ENCODE measurements at regions not wholly inside any gene's neighbourhood (a gene's known extent, or its start where the extent isn't known, plus 50 kb on each side); places are given as distances from the start of the nearest gene placed in this dataset.

DNA sequence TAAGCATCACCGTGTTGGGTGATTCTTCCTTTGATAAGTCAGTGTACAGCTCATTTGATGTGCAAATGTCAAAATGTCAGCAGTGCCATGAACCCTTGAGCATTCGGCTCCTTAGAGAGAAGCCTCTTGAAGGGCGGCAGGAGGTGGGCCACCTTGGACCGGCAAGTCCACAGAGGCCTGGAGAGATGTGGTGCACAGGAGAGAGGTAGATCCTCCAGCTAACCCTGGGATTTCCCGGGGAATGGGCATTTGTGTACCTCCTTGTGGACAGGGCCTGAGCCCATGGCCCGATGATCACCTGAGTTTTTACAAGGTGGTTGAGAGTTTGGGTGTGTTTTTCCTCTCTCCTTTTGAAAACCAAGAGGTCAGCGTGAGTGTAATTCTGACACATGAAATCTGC, 133.2 kb upstream of the RCN1 start:
- TF ChIP-seq POLR2A (IDR thresholded peaks at IDR 0.05; ENCODE audit: extremely low read depth, insufficient read length), result no peak
- TF ChIP-seq, protein P1, sequence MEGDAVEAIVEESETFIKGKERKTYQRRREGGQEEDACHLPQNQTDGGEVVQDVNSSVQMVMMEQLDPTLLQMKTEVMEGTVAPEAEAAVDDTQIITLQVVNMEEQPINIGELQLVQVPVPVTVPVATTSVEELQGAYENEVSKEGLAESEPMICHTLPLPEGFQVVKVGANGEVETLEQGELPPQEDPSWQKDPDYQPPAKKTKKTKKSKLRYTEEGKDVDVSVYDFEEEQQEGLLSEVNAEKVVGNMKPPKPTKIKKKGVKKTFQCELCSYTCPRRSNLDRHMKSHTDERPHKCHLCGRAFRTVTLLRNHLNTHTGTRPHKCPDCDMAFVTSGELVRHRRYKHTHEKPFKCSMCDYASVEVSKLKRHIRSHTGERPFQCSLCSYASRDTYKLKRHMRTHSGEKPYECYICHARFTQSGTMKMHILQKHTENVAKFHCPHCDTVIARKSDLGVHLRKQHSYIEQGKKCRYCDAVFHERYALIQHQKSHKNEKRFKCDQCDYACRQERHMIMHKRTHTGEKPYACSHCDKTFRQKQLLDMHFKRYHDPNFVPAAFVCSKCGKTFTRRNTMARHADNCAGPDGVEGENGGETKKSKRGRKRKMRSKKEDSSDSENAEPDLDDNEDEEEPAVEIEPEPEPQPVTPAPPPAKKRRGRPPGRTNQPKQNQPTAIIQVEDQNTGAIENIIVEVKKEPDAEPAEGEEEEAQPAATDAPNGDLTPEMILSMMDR (IDR thresholded peaks at IDR 0.05; ENCODE audit: low read depth, low read length), result no peak
- TF ChIP-seq, protein P2, sequence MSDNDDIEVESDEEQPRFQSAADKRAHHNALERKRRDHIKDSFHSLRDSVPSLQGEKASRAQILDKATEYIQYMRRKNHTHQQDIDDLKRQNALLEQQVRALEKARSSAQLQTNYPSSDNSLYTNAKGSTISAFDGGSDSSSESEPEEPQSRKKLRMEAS (IDR thresholded peaks at IDR 0.05; ENCODE audit: low read depth, low read length), result no peak

Data from NB4 (cell line).